SK-N-SH (cell line): ENCODE measurements at regions not wholly inside any gene's neighbourhood (a gene's known extent, or its start where the extent isn't known, plus 50 kb on each side); places are given as distances from the start of the nearest gene placed in this dataset.
"Not testable (repeated sequence)": the region's sequence is repeated elsewhere in the genome, so short reads cannot be mapped to it uniquely, and the experiment has no call there.

Experiments
- CTCF ChIA-PET: fragments of 300-600, 350-600 bp; formaldehyde crosslinking; extraction: SDS; loops from one replicate; lab custom pipeline; 2021; lab: Yijun Ruan, JAX
- POLR2A ChIA-PET: fragments of 350-600 bp; sonication (Branson Sonifier 250); formaldehyde crosslinking; extraction: SDS; loops from one replicate; lab custom pipeline; 2020; ENCODE audit warnings: antibody characterized with exemption, inconsistent platforms; lab: Yijun Ruan, JAX
- DNase-seq: peaks from one replicate; pipeline ENCODE4 v3.0.0; 2012
- H2AFZ ChIP-seq: fragments of 200-600 bp; sonication (generic); 2 replicates; pipeline ENCODE4 v1.8.1; 2016; ENCODE audit warnings: antibody characterized with exemption, mild to moderate bottlenecking, low read depth
- H3F3A ChIP-seq: fragments of 200-600 bp; sonication (generic); replicated peaks from 2 replicates; pipeline ENCODE3; 2016; ENCODE audit warnings: antibody characterized with exemption, mild to moderate bottlenecking; ENCODE audit not compliant: insufficient read depth
- H3K27ac ChIP-seq, 2 experiments: fragments of 200-500 bp in 1 of 2; fragments of 200-600 bp in 1 of 2; sonication (Bioruptor generic) in 1 of 2; sonication (generic), shearing (Covaris generic) in 1 of 2; 2 replicates each; pipeline versions ENCODE4 v1.5.1 to v1.6.1; 2014 to 2016; ENCODE audit warnings: low read depth in 2 of 2, inconsistent platforms in 1 of 2, low read length in 1 of 2, mild to moderate bottlenecking in 1 of 2, mixed read lengths in 1 of 2
- H3K27me3 ChIP-seq: fragments of 200-600 bp; sonication (generic), shearing (Covaris generic); 2 replicates; pipeline ENCODE4 v1.6.1; 2016; ENCODE audit warnings: mixed run types; ENCODE audit not compliant: insufficient read depth
- H3K36me3 ChIP-seq, 2 experiments: fragments of 200-500 bp in 1 of 2; fragments of 200-600 bp in 1 of 2; sonication (Bioruptor generic) in 1 of 2; sonication (generic) in 1 of 2; replicated peaks in 1 of 2; 2 replicates each; pipeline versions ENCODE3 to v1.5.1; 2014 to 2016; ENCODE audit warnings: low read length in 1 of 2, mild to moderate bottlenecking in 1 of 2; ENCODE audit not compliant: insufficient read depth in 2 of 2, control insufficient read depth in 1 of 2
- H3K4me1 ChIP-seq, 2 experiments: fragments of 200-500 bp in 1 of 2; fragments of 200-600 bp in 1 of 2; sonication (Bioruptor generic) in 1 of 2; sonication (generic), shearing (Covaris generic) in 1 of 2; 2 replicates each; pipeline versions ENCODE4 v1.5.1 to v1.6.1; 2014 to 2016; ENCODE audit warnings: low read depth in 1 of 2, low read length in 1 of 2, mixed run types in 1 of 2; ENCODE audit not compliant: insufficient read depth in 2 of 2, control insufficient read depth in 1 of 2
- H3K4me2 ChIP-seq: fragments of 200-600 bp; sonication (generic), shearing (Covaris generic); 2 replicates; pipeline ENCODE4 v1.6.1; 2017; ENCODE audit warnings: mixed run types
- H3K4me3 ChIP-seq, 2 experiments: fragments of 200-500 bp in 1 of 2; fragments of 200-600 bp in 1 of 2; sonication (Bioruptor generic) in 1 of 2; sonication (generic), shearing (Covaris generic) in 1 of 2; 2 replicates each; pipeline versions ENCODE4 v1.5.1 to v1.8.1; 2014 to 2016; ENCODE audit warnings: low read depth in 2 of 2, inconsistent platforms in 1 of 2, low read length in 1 of 2, mild to moderate bottlenecking in 1 of 2, mixed read lengths in 1 of 2, moderate library complexity in 1 of 2
- H3K79me2 ChIP-seq: fragments of 200-600 bp; sonication (generic); 2 replicates; pipeline ENCODE4 v1.8.1; 2017; ENCODE audit warnings: mild to moderate bottlenecking; ENCODE audit not compliant: insufficient read depth
- H3K9ac ChIP-seq: fragments of 200-600 bp; sonication (generic); 2 replicates; pipeline ENCODE4 v1.6.1; 2017; ENCODE audit warnings: mixed run types
- H3K9me2 ChIP-seq: fragments of 200-600 bp; sonication (generic); 2 replicates; pipeline ENCODE4 v1.6.1; 2017; ENCODE audit warnings: mixed run types
- H3K9me3 ChIP-seq: fragments of 200-600 bp; sonication (generic); 2 replicates; pipeline ENCODE4 v1.6.1; 2017; ENCODE audit warnings: mixed run types, mild to moderate bottlenecking, moderate library complexity
- H4K20me1 ChIP-seq: fragments of 200-600 bp; sonication (generic); 2 replicates; pipeline ENCODE4 v1.6.1; 2017; ENCODE audit warnings: mild to moderate bottlenecking, mixed run types; ENCODE audit not compliant: insufficient read depth
- EP300 ChIP-seq, 2 experiments: IDR thresholded peaks; 2 replicates each; pipeline versions ENCODE4 v1.4.0 to v1.6.1; 2012; ENCODE audit warnings: borderline replicate concordance in 1 of 2, low read depth in 1 of 2, low read length in 1 of 2
- FOXJ3 ChIP-seq: sonication (generic); formaldehyde crosslinking; IDR thresholded peaks from 2 replicates; pipeline ENCODE4 v1.5.1; 2020; ENCODE audit warnings: mild to moderate bottlenecking, missing genetic modification reagents
- RCOR1 ChIP-seq: fragments of 150-350 bp; IDR thresholded peaks from 2 replicates; pipeline ENCODE4 v1.6.1; 2017; ENCODE audit warnings: antibody characterized with exemption, low read length
- SIN3A ChIP-seq: IDR thresholded peaks from 2 replicates; pipeline ENCODE4 v1.6.1; 2012; ENCODE audit warnings: low read depth, mild to moderate bottlenecking, low read length, moderate library complexity, borderline replicate concordance
- TAF1 ChIP-seq: IDR thresholded peaks from 2 replicates; pipeline ENCODE4 v1.6.1; 2012; ENCODE audit warnings: low read depth, mild to moderate bottlenecking, low read length, moderate library complexity, borderline replicate concordance
- WGBS: methylation state at CpG from one replicate; pipeline ENCODE4 v1.1.6; 2017; ENCODE audit warnings: low lambda C conversion rate; 5-methylcytosine and 5-hydroxymethylcytosine counted together
- TF ChIP-seq, protein P1 (sequence below): IDR thresholded peaks from 2 replicates; pipeline ENCODE4 v1.4.0; 2012; ENCODE audit warnings: low read depth

DNA sequence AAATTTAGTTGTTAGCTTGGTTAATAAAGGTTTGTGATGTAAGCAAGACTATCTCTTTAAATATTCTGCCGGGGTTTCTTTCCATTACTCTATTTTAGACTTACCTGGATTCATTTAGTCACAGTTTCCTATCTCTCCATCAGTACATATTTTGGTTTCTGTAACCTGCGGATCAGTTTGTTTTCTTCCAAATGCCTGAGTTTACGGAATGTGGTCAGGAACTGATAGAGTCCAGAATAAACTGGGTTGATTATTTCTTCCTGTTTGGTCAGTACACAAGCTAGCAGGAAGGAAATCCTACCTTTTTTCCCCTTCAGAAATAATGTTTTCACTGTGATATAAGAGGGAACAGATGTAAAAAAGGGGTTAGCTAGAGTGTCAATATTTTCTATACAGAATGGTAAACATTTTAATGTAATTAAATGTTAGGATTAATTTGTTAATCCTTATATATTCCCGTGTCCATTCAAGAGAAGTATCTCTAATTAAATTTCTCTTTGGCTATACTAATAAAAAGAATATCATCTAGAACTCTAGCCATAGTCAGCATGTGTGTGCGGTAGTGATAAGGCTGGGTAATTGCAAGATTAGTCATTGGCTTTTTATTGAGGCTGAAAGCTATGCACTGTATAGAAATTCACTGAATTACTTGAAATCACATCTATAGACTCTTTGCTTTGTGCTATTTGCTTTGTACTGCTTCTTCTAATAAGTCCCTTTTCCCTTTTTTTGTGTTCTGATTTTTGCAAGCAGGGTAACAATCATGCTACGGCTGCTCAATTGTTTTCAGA lies 144.7 kb upstream of the ADGRL4 start:
- ChIA-PET POLR2A (no interaction called here), CTCF (no interaction called here)
- Histone ChIP-seq H3K36me3 (no peaks in the 10 kb centered on the region), H4K20me1 (no peaks in the 10 kb centered on the region), H2AFZ (no peak overlapping the region), H3K4me1 (no peaks in the 10 kb centered on the region), H3K4me2 (no peak overlapping the region), H3K79me2 (no peaks in the 10 kb centered on the region), H3K9me3 (no peaks in the 10 kb centered on the region), H3F3A (no peaks in the 10 kb centered on the region), H3K9me2 (no peaks in the 10 kb centered on the region), H3K4me3 (no peak overlapping the region), H3K9ac (no peak overlapping the region), H3K27me3 (no peaks in the 10 kb centered on the region), H3K27ac (no peak overlapping the region)
- TF ChIP-seq EP300 (IDR thresholded peaks at IDR 0.05; ENCODE audit: borderline replicate concordance in 1 of 2, low read depth in 1 of 2, low read length in 1 of 2) (no peak), RCOR1 (no peak), TAF1 (no peak)
- WGBS, result 76% methylated on average over 6 of the region's 6 CpGs
- DNase-seq, result no peak

DNA sequence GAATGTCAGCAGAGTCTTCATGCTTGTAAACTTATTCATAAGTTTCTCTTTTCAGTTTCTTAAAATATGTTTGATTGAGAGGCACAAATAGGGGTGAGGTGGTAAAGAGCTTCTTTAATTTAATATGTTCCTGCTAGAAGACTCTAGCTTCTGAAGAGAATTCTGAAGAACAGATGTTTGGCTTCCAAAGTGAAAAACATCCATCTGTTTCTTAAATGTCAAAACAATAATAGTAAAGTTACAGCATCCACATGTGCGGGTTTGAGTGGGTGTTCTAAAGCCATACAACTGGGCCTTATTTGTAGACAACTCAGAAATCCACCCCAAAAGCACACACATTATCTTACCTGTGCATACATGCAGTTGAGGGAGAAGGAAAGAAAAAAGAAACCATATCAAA lies 144.0 kb upstream of the ADGRL4 start:
- TF ChIP-seq FOXJ3 (CRISPR knock-in tag) (no peak), SIN3A (no peak)
- TF ChIP-seq, protein P1, sequence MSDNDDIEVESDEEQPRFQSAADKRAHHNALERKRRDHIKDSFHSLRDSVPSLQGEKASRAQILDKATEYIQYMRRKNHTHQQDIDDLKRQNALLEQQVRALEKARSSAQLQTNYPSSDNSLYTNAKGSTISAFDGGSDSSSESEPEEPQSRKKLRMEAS, result no peak
- TF ChIP-seq, all 33 proteins: peak for 0
- Histone ChIP-seq H3K4me3 (no peak overlapping the region), H3K9me3 (no peaks in the 10 kb centered on the region), H3K27me3 (no peaks in the 10 kb centered on the region), H3K4me2 (no peak overlapping the region), H3K9me2 (no peaks in the 10 kb centered on the region), H3K36me3 (no peaks in the 10 kb centered on the region), H3K27ac (no peak overlapping the region), H2AFZ (no peak overlapping the region), H4K20me1 (no peaks in the 10 kb centered on the region), H3K79me2 (no peaks in the 10 kb centered on the region), H3K4me1 (no peaks in the 10 kb centered on the region), H3K9ac (no peak overlapping the region), H3F3A (no peaks in the 10 kb centered on the region)
- POLR2A ChIA-PET, result no interaction called here
- WGBS, result 85% methylated on average over 1 of the region's 1 CpG
- CTCF ChIA-PET, result no interaction called here
- no peak for DNase-seq

GRCh38 chr1:79138227-79138626 lies 131.7 kb upstream of the ADGRL4 start:
- H3K79me2 ChIP-seq, POLR2A ChIA-PET, H3K36me3 ChIP-seq, H3F3A ChIP-seq, H2AFZ ChIP-seq, H3K4me1 ChIP-seq, CTCF ChIA-PET, H3K4me3 ChIP-seq, H3K27ac ChIP-seq, H3K9ac ChIP-seq, H3K9me3 ChIP-seq, H3K27me3 ChIP-seq, DNase-seq, H4K20me1 ChIP-seq, H3K4me2 ChIP-seq, H3K9me2 ChIP-seq: not testable (repeated sequence)
- WGBS, result 42% methylated on average over 4 of the region's 4 CpGs
